ENCODE measurements at regions not wholly inside any gene's neighbourhood (a gene's known extent, or its start where the extent isn't known, plus 50 kb on each side); places are given as distances from the start of the nearest gene placed in this dataset.

- DNase-seq = no peak
- no peak overlapping the region for H3K4me3 Mint-ChIP-seq (ENCODE audit: low read depth, unreplicated experiment)
- H3K27ac Mint-ChIP-seq (ENCODE audit: unreplicated experiment) = no peak overlapping the region
- TF ChIP-seq, protein P1, sequence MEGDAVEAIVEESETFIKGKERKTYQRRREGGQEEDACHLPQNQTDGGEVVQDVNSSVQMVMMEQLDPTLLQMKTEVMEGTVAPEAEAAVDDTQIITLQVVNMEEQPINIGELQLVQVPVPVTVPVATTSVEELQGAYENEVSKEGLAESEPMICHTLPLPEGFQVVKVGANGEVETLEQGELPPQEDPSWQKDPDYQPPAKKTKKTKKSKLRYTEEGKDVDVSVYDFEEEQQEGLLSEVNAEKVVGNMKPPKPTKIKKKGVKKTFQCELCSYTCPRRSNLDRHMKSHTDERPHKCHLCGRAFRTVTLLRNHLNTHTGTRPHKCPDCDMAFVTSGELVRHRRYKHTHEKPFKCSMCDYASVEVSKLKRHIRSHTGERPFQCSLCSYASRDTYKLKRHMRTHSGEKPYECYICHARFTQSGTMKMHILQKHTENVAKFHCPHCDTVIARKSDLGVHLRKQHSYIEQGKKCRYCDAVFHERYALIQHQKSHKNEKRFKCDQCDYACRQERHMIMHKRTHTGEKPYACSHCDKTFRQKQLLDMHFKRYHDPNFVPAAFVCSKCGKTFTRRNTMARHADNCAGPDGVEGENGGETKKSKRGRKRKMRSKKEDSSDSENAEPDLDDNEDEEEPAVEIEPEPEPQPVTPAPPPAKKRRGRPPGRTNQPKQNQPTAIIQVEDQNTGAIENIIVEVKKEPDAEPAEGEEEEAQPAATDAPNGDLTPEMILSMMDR (IDR thresholded peaks at IDR 0.05; ENCODE audit: unreplicated experiment) = no peak
- H3K36me3 Mint-ChIP-seq (ENCODE audit: insufficient read depth, unreplicated experiment) = no peaks in the 10 kb centered on the region
- intact Hi-C loops (cut with micrococcal nuclease; ENCODE audit: unreplicated experiment) = no loop called here
- H3K27me3 Mint-ChIP-seq (ENCODE audit: unreplicated experiment) = no peaks in the 10 kb centered on the region
- peaks cover 7% of the 10 kb centered on the region for H3K4me1 Mint-ChIP-seq (ENCODE audit: low read depth, unreplicated experiment)
- H3K9me3 Mint-ChIP-seq (ENCODE audit: low read depth, unreplicated experiment) = peaks cover 11% of the 10 kb centered on the region
- CTCF ChIA-PET = no interaction called here
- no TSS peak for BruUV-seq (replicated peaks)
Observed at GRCh38 chr3:109818081-109818480, 480.7 kb upstream of the DPPA4 start.

- Mint-ChIP-seq H3K27ac (ENCODE audit: unreplicated experiment) (no peak overlapping the region), H3K9me3 (ENCODE audit: low read depth, unreplicated experiment) (no peaks in the 10 kb centered on the region), H3K27me3 (ENCODE audit: unreplicated experiment) (no peaks in the 10 kb centered on the region), H3K4me3 (ENCODE audit: low read depth, unreplicated experiment) (no peak overlapping the region), H3K36me3 (ENCODE audit: insufficient read depth, unreplicated experiment) (no peaks in the 10 kb centered on the region), H3K4me1 (ENCODE audit: low read depth, unreplicated experiment) (no peaks in the 10 kb centered on the region)
- BruUV-seq (replicated peaks) = no TSS peak
- TF ChIP-seq, protein P1 (IDR thresholded peaks at IDR 0.05; ENCODE audit: unreplicated experiment) = no peak
- CTCF ChIA-PET = no interaction called here
- DNase-seq = no peak
- intact Hi-C loops (cut with micrococcal nuclease; ENCODE audit: unreplicated experiment) = no loop called here
Observed at GRCh38 chr3:109819734-109820133, 482.4 kb upstream of the DPPA4 start.

GRCh38 chr3:109825971-109826810 is 488.8 kb upstream of the DPPA4 start:
- peaks cover 2% of the 10 kb centered on the region for H3K9me3 Mint-ChIP-seq (ENCODE audit: low read depth, unreplicated experiment)
- DNase-seq = no peak
- CTCF ChIA-PET = no interaction called here
- no peak overlapping the region for H3K4me3 Mint-ChIP-seq (ENCODE audit: low read depth, unreplicated experiment)
- intact Hi-C loops (cut with micrococcal nuclease; ENCODE audit: unreplicated experiment) = no loop called here
- TF ChIP-seq, protein P1 (IDR thresholded peaks at IDR 0.05; ENCODE audit: unreplicated experiment) = no peak
- H3K4me1 Mint-ChIP-seq (ENCODE audit: low read depth, unreplicated experiment) = no peaks in the 10 kb centered on the region
- BruUV-seq (replicated peaks) = no TSS peak
- H3K27ac Mint-ChIP-seq (ENCODE audit: unreplicated experiment) = no peak overlapping the region
- no peaks in the 10 kb centered on the region for H3K36me3 Mint-ChIP-seq (ENCODE audit: insufficient read depth, unreplicated experiment)
- H3K27me3 Mint-ChIP-seq (ENCODE audit: unreplicated experiment) = no peaks in the 10 kb centered on the region

- no peak overlapping the region for H3K27ac Mint-ChIP-seq (ENCODE audit: unreplicated experiment)
- no peaks in the 10 kb centered on the region for H3K9me3 Mint-ChIP-seq (ENCODE audit: low read depth, unreplicated experiment)
- H3K36me3 Mint-ChIP-seq (ENCODE audit: insufficient read depth, unreplicated experiment) = no peaks in the 10 kb centered on the region
- no peak for DNase-seq
- no peak overlapping the region for H3K4me3 Mint-ChIP-seq (ENCODE audit: low read depth, unreplicated experiment)
- no TSS peak for BruUV-seq (replicated peaks)
- no peaks in the 10 kb centered on the region for H3K4me1 Mint-ChIP-seq (ENCODE audit: low read depth, unreplicated experiment)
- H3K27me3 Mint-ChIP-seq (ENCODE audit: unreplicated experiment) = no peaks in the 10 kb centered on the region
- intact Hi-C loops (cut with micrococcal nuclease; ENCODE audit: unreplicated experiment) = no loop called here
- TF ChIP-seq, protein P1 (IDR thresholded peaks at IDR 0.05; ENCODE audit: unreplicated experiment) = no peak
- CTCF ChIA-PET = no interaction called here
Observed at GRCh38 chr3:109831403-109831802, 494.1 kb upstream of the DPPA4 start.

Data from Calu3 (cell line).